OCI-LY3 (cell line): ENCODE measurements at regions not wholly inside any gene's neighbourhood (a gene's known extent, or its start where the extent isn't known, plus 50 kb on each side); places are given as distances from the start of the nearest gene placed in this dataset.

Experiments used
- CTCF ChIP-seq: fragments of 200-600, 300-600 bp; sonication (generic); IDR thresholded peaks from 2 replicates; pipeline ENCODE4 v1.5.1; 2014; ENCODE audit warnings: antibody characterized with exemption, low read length, low read depth
- EZH2phosphoT487 ChIP-seq: fragments of 200-600 bp; shearing (Covaris generic); IDR thresholded peaks from 2 replicates; pipeline ENCODE4 v1.6.1; 2018; ENCODE audit warnings: antibody characterized with exemption, mixed run types, low read depth

GRCh38 chr2:220410296-220410695, 782.9 kb downstream of the SLC4A3 start:
- no peak for TF ChIP-seq CTCF
- TF ChIP-seq EZH2phosphoT487, result no peak
